Lung (tissue), 11 donors: ENCODE measurements at regions not wholly inside any gene's neighbourhood (a gene's known extent, or its start where the extent isn't known, plus 50 kb on each side); places are given as distances from the start of the nearest gene placed in this dataset.

Experiments
- ATAC-seq: fragments of 200-7000 bp; cut with Tn5 transposase; one replicate; pipeline ENCODE4 v1.9.1; 2020; ENCODE audit warnings: moderate number of reproducible peaks; ENCODE audit not compliant: insufficient read depth, low FRiP score
- DNase-seq, 3 donors: peaks; one replicate each; pipeline ENCODE4 v3.0.0-alpha.2; 2013 to 2017
- H3K27ac ChIP-seq, 2 donors: one replicate each; pipeline ENCODE4 v1.5.1; 2013; ENCODE audit warnings: mild to moderate bottlenecking in 2 of 2, moderate library complexity in 2 of 2, control low read depth in 1 of 2, inconsistent platforms in 1 of 2, low read depth in 1 of 2, low read length in 1 of 2
- H3K27me3 ChIP-seq, 3 donors: one replicate each; pipeline ENCODE4 v1.5.1; 2013; ENCODE audit warnings: low read length in 2 of 3; ENCODE audit not compliant: control insufficient read depth in 3 of 3, insufficient read depth in 3 of 3
- H3K36me3 ChIP-seq, 4 donors: one replicate each; pipeline ENCODE4 v1.5.1; 2013; ENCODE audit warnings: low read length in 4 of 4, mild to moderate bottlenecking in 1 of 4, moderate library complexity in 1 of 4; ENCODE audit not compliant: control insufficient read depth in 4 of 4, insufficient read depth in 4 of 4
- H3K4me1 ChIP-seq, 5 donors: one replicate each; pipeline ENCODE4 v1.5.1; 2013; ENCODE audit warnings: low read length in 5 of 5, mild to moderate bottlenecking in 2 of 5, moderate library complexity in 1 of 5; ENCODE audit not compliant: control insufficient read depth in 5 of 5, insufficient read depth in 5 of 5
- H3K4me3 ChIP-seq: one replicate; pipeline ENCODE4 v1.5.1; 2013; ENCODE audit warnings: mild to moderate bottlenecking, control low read depth, moderate library complexity
- H3K9ac ChIP-seq, 2 donors: one replicate each; pipeline ENCODE4 v1.5.1; 2013; ENCODE audit warnings: low read length in 2 of 2, control low read depth in 1 of 2; ENCODE audit not compliant: insufficient read depth in 1 of 2
- H3K9me3 ChIP-seq, 4 donors: one replicate each; pipeline ENCODE4 v1.5.1; 2013; ENCODE audit warnings: low read length in 3 of 4, mild to moderate bottlenecking in 1 of 4, moderate library complexity in 1 of 4; ENCODE audit not compliant: control insufficient read depth in 4 of 4, insufficient read depth in 3 of 4
- WGBS, 2 donors: extraction: QIAGEN DNeasy Blood & Tissue Kit; methylation state at CpG; one replicate each; pipeline ENCODE4 v1.1.7; 2013; 5-methylcytosine and 5-hydroxymethylcytosine counted together
- TF ChIP-seq, protein P1 (sequence below): IDR thresholded peaks from 2 replicates; pipeline ENCODE4 v1.5.1; 2012; ENCODE audit warnings: mild to moderate bottlenecking; ENCODE audit errors: control extremely low read depth, extremely low read depth
- donor health status: control.
- donor health status: control.
- donor health status: Bipolar disorder and iron deficiency.
- donor health status: healthy.
- donor health status: DM: yes; HTN: yes; CAD: no.

- TF ChIP-seq, protein P1, sequence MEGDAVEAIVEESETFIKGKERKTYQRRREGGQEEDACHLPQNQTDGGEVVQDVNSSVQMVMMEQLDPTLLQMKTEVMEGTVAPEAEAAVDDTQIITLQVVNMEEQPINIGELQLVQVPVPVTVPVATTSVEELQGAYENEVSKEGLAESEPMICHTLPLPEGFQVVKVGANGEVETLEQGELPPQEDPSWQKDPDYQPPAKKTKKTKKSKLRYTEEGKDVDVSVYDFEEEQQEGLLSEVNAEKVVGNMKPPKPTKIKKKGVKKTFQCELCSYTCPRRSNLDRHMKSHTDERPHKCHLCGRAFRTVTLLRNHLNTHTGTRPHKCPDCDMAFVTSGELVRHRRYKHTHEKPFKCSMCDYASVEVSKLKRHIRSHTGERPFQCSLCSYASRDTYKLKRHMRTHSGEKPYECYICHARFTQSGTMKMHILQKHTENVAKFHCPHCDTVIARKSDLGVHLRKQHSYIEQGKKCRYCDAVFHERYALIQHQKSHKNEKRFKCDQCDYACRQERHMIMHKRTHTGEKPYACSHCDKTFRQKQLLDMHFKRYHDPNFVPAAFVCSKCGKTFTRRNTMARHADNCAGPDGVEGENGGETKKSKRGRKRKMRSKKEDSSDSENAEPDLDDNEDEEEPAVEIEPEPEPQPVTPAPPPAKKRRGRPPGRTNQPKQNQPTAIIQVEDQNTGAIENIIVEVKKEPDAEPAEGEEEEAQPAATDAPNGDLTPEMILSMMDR = no peak
- Histone ChIP-seq H3K4me1 (peaks cover 0 to under 1% (median 0%) of the 10 kb centered on the region in 5 donors), H3K36me3 (no peaks in the 10 kb centered on the region), H3K27me3 (no peaks in the 10 kb centered on the region), H3K9me3 (no peaks in the 10 kb centered on the region), H3K4me3 (no peak overlapping the region), H3K9ac (no peak overlapping the region), H3K27ac (no peak overlapping the region)
- WGBS, 2 donors = 92 to 95% methylated on average over 7 of the region's 7 CpGs
- ATAC-seq (no peak), DNase-seq (no peak)
Observed at GRCh38 chr4:24368801-24369200, 215.6 kb downstream of the DHX15 start.

GRCh38 chr4:24364852-24365251, 219.5 kb downstream of the DHX15 start:
- 88 to 94% methylated on average over 3 of the region's 3 CpGs for WGBS, 2 donors
- H3K4me1 ChIP-seq = peaks cover 0 to 2% (median 0%) of the 10 kb centered on the region in 5 donors
- no peaks in the 10 kb centered on the region for H3K36me3 ChIP-seq
- TF ChIP-seq, protein P1 = no peak
- no peak for ATAC-seq
- H3K4me3 ChIP-seq = no peak overlapping the region
- no peak overlapping the region for H3K9ac ChIP-seq
- DNase-seq = no peak
- H3K27ac ChIP-seq = no peak overlapping the region
- no peaks in the 10 kb centered on the region for H3K27me3 ChIP-seq
- H3K9me3 ChIP-seq = no peaks in the 10 kb centered on the region

DNA sequence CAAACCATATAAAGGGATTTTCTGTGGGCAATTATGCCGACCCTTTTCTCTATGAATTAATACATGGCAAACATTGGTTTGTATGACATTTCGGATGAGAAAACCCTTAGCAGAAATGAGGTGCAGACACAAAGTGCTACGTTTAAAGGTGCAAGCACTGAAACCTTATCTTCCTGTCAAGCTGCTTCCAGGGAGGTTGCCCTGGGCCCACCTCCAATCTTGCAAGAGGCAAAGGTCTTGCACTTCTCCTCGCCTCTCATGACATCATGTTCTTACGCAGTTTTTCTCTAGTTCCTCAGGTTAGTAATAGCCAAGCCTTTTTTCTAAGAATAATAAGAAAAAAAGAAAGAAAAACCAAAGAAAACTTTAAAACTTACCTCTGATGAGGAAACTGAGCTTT, 220.1 kb downstream of the DHX15 start:
- Histone ChIP-seq H3K27me3 (no peaks in the 10 kb centered on the region), H3K36me3 (no peaks in the 10 kb centered on the region), H3K4me3 (no peak overlapping the region), H3K27ac (no peak overlapping the region), H3K4me1 (peaks cover 0 to 2% (median 0%) of the 10 kb centered on the region in 5 donors), H3K9ac (no peak overlapping the region), H3K9me3 (no peaks in the 10 kb centered on the region)
- ATAC-seq (no peak), DNase-seq (no peak)
- WGBS, 2 donors = 74 to 76% methylated on average over 5 of the region's 5 CpGs
- TF ChIP-seq, protein P1 = no peak

GRCh38 chr4:24363751-24364150, 220.6 kb downstream of the DHX15 start:
- ATAC-seq (no peak), DNase-seq (no peak)
- TF ChIP-seq, protein P1 = no peak
- no peak overlapping the region for H3K27ac ChIP-seq
- no peaks in the 10 kb centered on the region for H3K27me3 ChIP-seq
- no peak overlapping the region for H3K4me3 ChIP-seq
- H3K9ac ChIP-seq = no peak overlapping the region
- no peaks in the 10 kb centered on the region for H3K9me3 ChIP-seq
- peaks cover 0 to 2% (median 0%) of the 10 kb centered on the region in 5 donors for H3K4me1 ChIP-seq
- WGBS, 2 donors = 84 to 91% methylated on average over 4 of the region's 4 CpGs
- no peaks in the 10 kb centered on the region for H3K36me3 ChIP-seq
